GM20431 (cell line): ENCODE measurements at regions not wholly inside any gene's neighbourhood (a gene's known extent, or its start where the extent isn't known, plus 50 kb on each side); places are given as distances from the start of the nearest gene placed in this dataset.

Experiments
- in situ Hi-C: fragments of 300-500 bp; cut with MseI, MboI; formaldehyde crosslinking; loops from one replicate; pipeline ENCODE4 v1.15.0; 2020; ENCODE audit warnings: low sequenced_read_pairs; ENCODE audit not compliant: unreplicated experiment

DNA sequence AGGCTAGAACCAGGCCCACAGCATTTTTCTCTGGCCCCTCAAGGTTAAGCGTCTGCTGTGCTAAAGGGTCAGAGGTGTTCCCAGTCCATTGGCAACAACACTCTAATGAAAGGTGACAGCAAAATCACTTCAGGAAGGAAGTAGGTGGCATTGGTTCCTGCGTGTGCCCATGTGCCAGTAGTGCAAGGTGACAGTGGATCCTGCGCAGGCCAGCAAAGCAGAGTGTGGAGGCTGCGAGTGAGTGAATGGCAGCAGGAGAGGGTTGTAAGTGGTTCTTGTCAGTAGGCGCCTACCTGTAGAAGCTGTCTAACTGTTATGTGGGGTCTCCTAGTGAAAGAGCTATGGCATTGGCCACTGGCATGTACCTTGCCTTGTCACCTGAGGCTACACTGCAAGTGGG, 898.2 kb upstream of the TYRP1 start:
- in situ Hi-C loops = no loop called here

DNA sequence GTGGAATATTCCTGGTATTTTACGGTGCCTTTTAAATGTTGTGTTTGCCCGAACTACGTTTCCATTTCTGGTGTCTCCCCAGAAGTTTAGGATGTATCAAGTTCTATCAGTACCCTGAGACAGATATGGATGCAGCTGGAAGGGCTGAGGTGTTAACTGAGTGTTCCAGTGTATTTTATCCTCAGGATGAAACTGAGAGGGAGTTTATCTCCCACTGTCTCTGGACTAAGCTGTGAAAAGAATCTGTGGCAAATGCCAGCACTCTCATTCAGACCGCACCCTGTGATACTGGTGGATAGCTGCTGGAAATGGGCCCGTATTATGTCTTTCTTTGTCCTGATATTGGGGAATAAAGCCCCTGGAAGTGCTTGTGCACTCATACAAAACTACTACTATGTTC, 887.2 kb upstream of the TYRP1 start:
- in situ Hi-C loops = no loop called here

DNA sequence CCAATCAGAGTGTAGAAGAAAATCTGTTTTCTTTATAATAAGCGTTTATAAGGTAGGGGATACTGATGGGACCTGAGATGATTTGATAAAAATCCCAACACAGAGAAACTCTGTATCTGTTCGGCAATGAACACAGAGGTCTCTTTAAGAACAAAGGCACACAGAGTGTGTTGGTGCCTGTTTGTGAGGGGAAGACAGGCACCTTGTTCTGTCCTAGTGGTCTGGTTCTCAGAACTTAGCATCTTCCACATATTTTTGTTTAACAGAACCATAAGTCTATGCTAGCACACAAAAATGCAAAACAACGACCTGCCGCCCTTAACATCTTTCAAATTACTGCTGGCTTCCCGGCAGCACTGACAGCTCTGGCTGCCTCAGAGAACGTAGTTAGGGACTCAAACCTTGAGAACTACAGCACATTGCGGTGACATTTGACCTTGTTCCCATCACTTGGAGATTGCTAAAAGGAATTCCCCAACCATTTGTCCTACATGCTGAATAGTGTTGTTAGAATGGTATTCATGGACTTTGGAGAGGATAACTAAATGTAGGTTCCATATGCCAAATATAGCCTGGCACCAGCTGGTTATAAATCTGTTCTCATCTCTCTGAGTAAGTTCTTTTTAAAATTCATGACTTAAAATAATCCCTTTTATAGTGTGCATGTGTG, 871.7 kb upstream of the TYRP1 start:
- in situ Hi-C loops = no loop called here

DNA sequence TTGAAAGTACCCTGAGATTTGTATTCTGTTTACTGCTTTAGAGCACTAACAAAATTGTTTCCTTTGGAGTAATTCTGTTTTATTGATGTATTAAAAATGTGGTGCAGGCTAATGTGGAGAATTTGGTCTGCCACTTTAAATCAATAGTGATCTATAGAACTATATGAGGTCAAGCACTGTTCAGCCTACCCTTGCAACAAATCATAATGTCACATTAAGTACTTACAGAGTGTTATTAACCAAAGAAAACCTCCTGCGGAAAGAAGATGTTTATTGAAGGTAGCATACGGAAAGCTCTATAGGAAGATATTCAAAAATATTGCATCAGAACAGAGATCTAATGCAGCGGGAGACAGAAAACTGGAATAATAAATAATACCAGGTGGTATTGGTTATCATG, 865.0 kb upstream of the TYRP1 start:
- in situ Hi-C loops = no loop called here

DNA sequence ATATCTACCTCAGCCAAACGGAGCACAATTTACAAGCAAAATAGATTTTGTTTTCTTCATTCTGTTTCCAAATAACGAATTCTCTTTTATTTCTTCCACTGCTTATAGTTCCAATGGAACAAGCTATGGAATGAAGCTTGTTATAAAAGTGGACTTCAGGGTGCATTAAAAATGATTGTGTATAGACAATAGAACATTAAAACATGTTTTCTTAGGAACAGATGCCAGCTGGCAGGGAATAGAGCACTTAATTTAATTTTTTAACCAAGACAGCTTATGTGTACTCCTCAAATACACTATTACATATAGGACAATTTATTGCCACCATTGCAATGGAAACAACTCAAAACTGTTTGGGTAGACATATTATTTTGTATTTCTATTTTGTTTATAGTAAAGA, 860.1 kb upstream of the TYRP1 start:
- in situ Hi-C loops = no loop called here

DNA sequence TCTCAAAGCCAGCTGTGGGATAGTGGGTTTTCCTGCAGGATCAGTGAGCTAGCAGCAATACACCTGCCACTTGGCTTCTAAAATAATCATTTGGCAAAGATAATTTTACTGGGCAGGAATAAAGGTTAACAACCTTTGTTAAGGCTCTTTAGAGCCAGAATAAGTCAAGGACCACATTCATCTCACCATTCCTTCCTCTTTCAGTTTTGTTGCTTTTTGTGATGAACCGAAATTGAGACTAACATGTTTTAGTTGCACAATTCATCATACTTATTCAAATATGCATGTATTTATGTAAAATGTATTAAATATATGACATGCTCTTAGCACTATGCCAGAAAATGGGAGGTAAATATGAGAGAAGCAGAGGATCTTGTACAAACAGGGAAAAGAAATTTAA, 824.4 kb upstream of the TYRP1 start:
- in situ Hi-C loops = no loop called here

DNA sequence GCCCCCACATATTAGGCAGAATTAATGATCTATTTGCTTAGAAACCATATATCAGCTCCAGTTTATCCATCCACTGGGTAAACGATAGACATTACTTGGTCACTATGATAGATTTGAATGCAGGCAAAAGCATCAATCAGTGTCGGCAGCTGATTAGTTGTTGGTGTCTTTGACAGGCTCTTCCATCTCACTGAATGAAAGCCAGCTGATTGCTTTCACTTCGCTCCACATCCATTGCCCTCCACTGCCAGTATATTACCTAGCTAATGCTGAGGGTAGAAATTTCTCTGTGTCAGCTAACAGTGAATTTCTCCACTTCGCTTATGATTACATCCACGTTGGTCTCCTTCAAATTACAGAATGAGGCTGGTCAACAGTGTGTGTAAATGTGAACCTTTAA, 821.3 kb upstream of the TYRP1 start:
- in situ Hi-C loops = no loop called here

DNA sequence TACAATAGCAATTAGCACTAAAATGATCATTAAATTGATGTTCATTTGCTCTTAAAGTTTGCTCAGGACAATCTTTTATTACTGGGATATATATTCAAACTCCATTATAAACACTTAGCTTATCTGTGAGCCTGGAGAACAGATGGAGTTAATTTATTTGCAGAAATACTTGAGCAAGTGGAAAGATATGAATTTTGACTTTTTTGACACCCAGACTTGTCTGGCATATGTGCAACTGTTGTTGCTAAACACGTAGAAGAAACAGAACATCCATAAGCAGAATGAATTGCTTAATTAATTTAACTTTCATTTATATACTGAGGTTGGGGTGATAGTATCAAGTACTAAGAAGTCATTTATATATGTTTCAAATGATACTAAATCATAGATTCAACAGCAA, 820.7 kb upstream of the TYRP1 start:
- in situ Hi-C loops = no loop called here

DNA sequence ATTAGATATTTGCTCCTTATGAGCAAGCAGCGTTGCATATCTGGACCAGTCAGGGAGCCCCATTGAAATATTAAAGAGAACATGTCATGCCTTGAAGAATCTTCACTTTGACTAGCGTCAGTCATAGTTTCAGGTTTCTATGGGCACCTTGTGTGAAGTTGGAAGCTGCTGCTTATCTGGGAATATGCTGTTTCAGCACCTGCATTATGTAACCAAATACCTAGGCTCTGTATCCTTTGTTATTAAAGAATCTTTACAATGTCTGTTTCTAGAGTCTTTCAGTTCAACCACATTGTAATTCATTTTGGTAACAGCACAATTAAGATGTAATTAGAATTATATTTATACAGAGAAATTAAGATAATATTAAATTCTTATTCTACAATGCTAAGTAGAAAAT, 818.8 kb upstream of the TYRP1 start:
- in situ Hi-C loops = no loop called here

DNA sequence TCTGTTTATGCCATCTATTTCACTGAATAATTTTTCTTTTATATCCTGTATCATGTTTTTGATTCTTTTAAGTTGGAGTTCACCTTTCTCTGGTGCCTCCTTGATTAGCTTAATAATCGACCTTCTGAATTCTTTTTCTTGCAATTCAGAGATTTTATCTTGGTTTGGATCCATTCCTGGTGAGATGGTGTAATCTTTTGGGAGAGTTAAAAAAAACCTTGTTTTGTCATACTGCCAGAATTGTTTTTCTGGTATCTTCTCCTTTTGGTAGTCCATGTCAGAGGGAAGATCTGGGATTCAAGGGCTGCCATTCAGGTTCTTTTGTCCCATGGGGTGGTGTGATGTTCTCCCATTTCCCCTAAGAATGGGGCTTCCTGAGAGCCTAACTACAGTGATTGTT, 800.8 kb upstream of the TYRP1 start:
- in situ Hi-C loops = no loop called here

DNA sequence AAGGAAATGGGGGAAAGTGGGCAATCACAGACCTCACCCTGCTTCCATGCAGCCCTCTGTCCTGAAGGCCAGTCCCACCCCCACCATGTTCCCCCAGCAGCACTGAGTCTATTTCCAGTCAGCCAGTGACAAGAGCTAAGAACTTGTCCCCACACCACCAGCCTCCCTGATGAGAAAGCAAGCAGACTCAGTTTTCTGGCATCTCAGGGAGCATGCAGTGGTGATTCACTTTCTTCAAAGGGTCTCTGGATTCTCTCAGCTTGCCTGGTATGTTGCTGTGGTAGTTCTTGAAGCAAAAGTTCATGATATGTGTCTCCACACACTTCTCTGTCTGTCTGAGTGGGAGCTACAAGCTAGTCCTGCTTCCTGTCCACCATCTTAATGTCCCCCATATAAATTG, 799.9 kb upstream of the TYRP1 start:
- in situ Hi-C loops = no loop called here

DNA sequence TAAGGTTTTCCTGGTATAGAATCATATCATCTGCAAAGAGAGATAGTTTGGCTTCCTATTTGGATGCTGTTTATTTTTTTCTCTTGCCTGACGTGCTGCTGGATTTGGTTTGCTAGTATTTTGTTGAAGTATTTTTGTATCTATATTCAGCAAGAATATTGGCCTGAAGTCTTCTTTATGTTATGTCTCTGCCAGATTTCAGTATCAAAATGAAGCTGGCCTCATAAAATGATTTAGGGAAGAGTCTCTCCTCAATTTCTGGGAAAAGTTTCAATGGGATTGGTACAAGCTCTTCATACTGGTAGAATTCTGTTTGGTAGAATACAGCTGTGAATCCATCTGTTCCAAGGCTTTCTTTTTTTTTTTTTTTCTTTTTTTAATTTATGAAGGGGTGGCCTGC, 799.0 kb upstream of the TYRP1 start:
- in situ Hi-C loops = no loop called here

DNA sequence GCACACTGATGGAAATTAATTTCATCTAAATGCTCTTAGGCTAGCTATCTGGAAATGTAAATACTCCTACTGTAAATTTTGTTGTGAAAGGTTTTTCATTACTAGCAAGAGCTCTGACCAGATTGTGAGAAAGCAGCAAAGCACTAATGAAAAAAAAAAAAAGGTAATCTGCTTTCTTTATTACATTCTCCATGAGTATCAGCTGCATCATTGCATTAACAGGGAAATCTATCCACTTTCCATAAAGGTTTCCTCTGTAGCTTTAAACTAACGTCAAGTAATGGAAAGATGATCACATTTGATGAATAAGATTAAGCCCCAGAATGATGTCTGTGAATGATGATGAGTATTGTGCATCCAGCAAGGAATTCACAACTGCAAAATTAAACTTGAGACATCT, 790.6 kb upstream of the TYRP1 start:
- in situ Hi-C loops = no loop called here

DNA sequence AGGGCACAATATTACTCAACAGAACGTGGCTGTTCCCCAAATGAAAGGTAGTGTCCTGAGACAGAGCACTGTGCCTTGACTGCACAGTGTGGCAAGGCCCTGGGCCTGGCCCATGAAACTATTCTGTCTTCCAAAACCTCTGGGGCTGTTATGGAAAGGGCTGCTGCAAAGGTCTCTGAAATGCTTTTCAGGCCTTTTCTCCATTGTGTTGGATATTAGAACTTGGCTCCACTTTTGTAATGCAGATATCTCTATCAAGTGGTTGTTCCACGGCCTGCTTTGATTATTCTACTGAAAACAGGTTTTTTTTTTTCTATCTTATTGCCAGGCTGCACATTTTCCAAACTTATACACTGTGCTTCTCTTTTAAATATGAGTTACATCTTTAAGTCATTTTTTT, 777.5 kb upstream of the TYRP1 start:
- in situ Hi-C loops = no loop called here

DNA sequence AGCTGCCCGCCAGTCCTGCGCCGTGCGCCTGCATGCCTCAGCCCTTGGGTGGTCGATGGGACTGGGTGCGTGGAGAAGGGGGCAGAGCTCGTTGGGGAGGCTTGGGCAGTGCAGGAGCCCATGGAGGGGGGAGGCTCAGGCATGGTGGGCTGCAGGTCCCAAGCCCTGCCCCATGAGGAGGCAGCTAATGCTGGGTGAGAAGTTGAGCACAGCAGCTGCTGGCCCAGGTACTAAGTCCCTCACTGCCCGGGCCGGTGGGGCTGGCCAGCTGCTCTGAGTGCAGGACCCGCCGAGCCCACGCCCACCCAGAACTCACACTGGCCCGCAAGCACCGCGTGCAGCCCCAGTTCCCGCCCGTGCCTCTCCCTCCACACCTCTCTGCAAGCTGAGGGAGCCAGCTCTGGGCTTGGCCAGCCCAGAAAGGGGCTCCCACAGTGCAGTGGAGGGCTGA, 764.3 kb upstream of the TYRP1 start:
- in situ Hi-C loops = no loop called here

DNA sequence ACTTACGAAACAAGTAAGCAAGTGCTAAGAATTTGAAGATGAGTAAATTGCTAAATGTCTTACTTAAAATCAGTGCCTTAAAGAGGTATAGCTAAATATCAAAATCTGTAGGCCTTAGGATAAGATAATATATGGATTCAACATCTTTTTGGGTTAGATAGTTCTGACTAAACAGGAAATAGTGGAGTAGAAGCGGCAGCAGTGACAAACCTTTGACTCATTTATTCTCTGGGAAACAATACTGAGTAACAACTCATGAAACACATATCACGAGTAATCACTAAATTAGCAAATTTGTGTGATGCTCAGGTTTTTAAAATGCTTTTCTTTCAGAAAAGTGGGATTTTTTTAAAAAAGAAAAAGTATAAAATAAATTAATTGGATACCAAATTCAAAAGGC, 762.1 kb upstream of the TYRP1 start:
- in situ Hi-C loops = no loop called here

DNA sequence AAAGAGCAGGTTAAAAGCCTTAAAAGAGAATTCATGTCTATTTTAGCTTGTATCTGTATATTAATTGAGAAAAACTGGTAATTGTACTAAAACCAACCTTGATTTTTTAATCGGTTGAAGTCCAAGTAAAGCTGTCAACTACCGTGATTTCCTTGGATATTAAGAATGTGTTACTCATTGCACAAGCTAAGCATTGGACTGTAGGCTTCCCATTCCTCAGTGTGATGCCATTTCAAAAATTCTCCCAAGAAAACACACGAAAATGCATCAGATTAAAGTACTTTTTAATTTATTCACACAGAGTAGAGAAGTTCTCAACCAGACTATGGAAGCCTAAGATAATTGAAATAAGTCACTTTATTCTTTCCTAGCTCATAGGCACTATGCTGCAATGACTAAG, 761.4 kb upstream of the TYRP1 start:
- in situ Hi-C loops = no loop called here

DNA sequence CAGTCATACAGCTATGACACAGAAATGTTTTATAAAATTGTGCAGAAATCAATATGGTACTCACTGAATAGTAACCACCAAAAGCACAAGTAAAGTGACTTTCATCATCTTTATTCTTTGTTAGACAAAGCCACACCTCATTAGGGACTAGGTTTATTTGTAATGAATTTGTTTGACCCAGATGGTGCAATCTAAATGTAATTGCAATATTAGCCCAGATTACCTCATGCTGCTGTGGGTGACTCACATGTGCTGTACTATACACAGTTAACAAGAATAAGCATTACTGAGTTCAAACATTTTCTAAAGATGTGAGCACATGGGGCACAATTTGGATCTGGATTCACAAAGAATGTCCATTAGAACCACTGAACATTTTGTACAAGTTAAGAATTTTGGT, 759.3 kb upstream of the TYRP1 start:
- in situ Hi-C loops = no loop called here

DNA sequence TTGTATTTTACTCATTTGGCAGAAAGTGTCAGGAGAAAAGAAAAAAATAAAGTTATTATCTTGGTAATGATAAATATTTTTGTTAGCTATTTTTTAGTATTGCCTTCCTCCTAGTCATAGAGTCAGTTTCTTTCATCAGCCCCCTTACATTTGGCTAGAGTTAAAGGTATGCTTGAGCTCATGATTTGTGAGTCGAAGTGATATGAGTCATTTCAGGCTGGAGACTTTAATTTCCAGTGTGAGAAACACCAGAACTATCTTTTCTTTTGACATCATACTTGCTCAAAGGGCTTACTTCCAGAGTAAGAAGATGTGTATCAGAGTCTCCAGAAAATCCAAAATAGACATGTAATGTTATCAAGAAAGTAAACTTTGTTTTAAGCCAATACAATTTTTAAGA, 746.7 kb upstream of the TYRP1 start:
- in situ Hi-C loops = no loop called here

DNA sequence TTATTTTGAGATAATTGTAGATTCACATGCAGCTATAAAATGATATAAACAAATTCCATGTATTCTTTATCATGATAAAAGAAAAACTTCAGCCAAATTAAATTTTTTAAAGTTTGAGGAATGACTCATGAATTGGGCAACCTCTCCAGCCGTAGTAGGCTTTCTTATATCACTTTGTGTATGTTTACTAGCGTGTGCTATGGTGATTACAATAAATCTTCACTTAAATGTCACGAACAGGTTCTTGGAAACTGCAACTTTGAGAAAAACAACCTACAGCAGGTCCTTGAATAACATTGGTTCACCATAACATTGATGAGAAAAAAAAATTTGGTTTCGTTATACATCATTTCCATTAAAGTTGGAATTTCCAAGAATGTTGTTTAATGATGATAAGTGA, 730.9 kb upstream of the TYRP1 start:
- in situ Hi-C loops = no loop called here

DNA sequence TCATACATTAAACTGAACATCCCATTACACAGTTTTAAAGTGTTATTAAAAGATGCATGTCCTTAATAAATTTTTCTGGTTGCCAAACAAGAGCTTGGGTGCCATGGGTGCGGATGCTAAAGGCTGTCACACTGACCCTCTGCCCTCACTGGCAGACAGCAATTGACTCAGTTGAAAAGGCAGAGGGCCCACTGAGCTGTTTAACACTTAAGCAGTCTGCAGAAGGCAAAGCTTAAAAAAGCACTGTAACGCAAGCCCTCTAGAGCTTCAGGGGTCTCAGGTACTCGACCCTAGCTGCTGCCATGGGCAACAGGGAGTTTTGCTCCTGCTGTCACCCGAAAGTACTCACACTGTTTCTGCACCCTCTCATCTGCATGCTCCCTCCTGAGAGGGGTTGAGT, 726.4 kb upstream of the TYRP1 start:
- in situ Hi-C loops = no loop called here

DNA sequence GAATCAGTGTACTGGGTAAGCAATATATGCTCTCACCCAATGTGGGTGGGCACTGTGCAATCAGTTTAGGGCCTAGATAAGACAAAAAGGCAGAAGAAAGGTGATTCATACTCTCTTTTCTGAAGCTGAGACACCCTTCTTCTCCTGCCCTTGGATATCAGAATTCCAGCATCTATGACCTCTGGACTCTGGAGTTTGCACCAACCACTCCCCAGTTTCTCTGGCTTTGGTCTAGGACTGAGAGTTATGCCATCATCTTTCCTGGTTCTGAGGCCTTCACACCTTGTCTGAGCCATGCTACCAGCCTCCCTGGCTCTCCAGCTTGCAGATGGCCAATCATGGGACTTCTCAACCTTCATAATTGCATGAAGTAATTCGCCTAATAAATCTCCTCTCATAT, 724.6 kb upstream of the TYRP1 start:
- in situ Hi-C loops = no loop called here

DNA sequence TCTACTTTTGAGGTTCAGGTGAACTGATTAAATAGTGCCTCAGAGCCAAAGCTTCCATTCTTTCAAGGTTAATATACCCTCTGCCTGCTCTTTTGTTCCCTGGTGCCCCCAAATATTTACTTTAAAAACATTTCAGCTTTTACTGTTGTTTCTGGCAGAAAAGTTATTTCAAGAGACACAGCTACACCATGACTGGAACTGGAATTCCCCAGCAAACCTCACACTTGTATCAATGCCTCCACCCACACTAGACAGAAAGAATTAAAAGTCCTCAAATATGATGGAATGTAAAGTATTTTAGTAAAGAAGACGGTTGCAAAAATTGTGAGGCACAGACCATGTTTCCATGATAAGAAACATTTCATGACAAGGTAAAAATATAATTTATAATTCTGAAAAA, 720.2 kb upstream of the TYRP1 start:
- in situ Hi-C loops = no loop called here
